GM12872 (cell line): ENCODE measurements at regions not wholly inside any gene's neighbourhood (a gene's known extent, or its start where the extent isn't known, plus 50 kb on each side); places are given as distances from the start of the nearest gene placed in this dataset.

Experiments
- CTCF ChIP-seq: IDR thresholded peaks from 3 replicates; pipeline ENCODE4 v1.5.1; 2011; ENCODE audit warnings: low read depth, mild to moderate bottlenecking, low read length, moderate library complexity; ENCODE audit not compliant: insufficient read depth

GRCh38 chr13:68063181-68063580, 833.0 kb upstream of the PCDH9 start:
- TF ChIP-seq CTCF = no peak

GRCh38 chr13:68057836-68058235, 827.7 kb upstream of the PCDH9 start:
- TF ChIP-seq CTCF = no peak

GRCh38 chr13:68056816-68057710, 826.9 kb upstream of the PCDH9 start:
- no peak for TF ChIP-seq CTCF

- TF ChIP-seq CTCF = no peak
Measured at GRCh38 chr13:68051910-68052309, 821.8 kb upstream of the PCDH9 start.

GRCh38 chr13:68050761-68051160, 820.6 kb upstream of the PCDH9 start:
- no peak for TF ChIP-seq CTCF

GRCh38 chr13:68048802-68049359, 818.7 kb upstream of the PCDH9 start:
- TF ChIP-seq CTCF = no peak

- no peak for TF ChIP-seq CTCF
Measured at GRCh38 chr13:68047889-68048288, 817.8 kb upstream of the PCDH9 start.
